ENCODE measurements at regions not wholly inside any gene's neighbourhood (a gene's known extent, or its start where the extent isn't known, plus 50 kb on each side); places are given as distances from the start of the nearest gene placed in this dataset.

GRCh38 chr4:28973587-28974350 lies 1746.4 kb upstream of the PCDH7 start:
- H3K27me3 Mint-ChIP-seq (ENCODE audit: low read depth): no peaks in the 10 kb centered on the region
- DNase-seq (no peak), ATAC-seq (no peak)
- H3K4me3 Mint-ChIP-seq: no peak overlapping the region
- H3K36me3 Mint-ChIP-seq (ENCODE audit: insufficient read depth): no peaks in the 10 kb centered on the region
- no peaks in the 10 kb centered on the region for H3K4me1 Mint-ChIP-seq (ENCODE audit: low read depth)
- no peaks in the 10 kb centered on the region for H3K9me3 Mint-ChIP-seq

- ATAC-seq: no peak
- peaks cover 2% of the 10 kb centered on the region for H3K9me3 Mint-ChIP-seq
- H3K4me3 Mint-ChIP-seq: no peak overlapping the region
These were observed 1743.8 kb upstream of the PCDH7 start for GRCh38 chr4:28976369-28976768.

GRCh38 chr4:29002151-29002550 lies 1718.0 kb upstream of the PCDH7 start:
- DNase-seq (no peak), ATAC-seq (no peak)
- no peaks in the 10 kb centered on the region for H3K4me1 Mint-ChIP-seq (ENCODE audit: low read depth)

More at GRCh38 chr4:28976369-28976768, 1743.8 kb upstream of the PCDH7 start:
- Mint-ChIP-seq H3K36me3 (ENCODE audit: insufficient read depth) (no peaks in the 10 kb centered on the region), H3K4me1 (ENCODE audit: low read depth) (no peaks in the 10 kb centered on the region), H3K27me3 (ENCODE audit: low read depth) (no peaks in the 10 kb centered on the region)
- DNase-seq: no peak

GRCh38 chr4:29005838-29006237 lies 1714.3 kb upstream of the PCDH7 start:
- Mint-ChIP-seq H3K27me3 (ENCODE audit: low read depth) (no peaks in the 10 kb centered on the region), H3K4me3 (no peak overlapping the region)

More at GRCh38 chr4:29002151-29002550, 1718.0 kb upstream of the PCDH7 start:
- no peak overlapping the region for H3K4me3 Mint-ChIP-seq
- no peaks in the 10 kb centered on the region for H3K36me3 Mint-ChIP-seq (ENCODE audit: insufficient read depth)
- H3K27me3 Mint-ChIP-seq (ENCODE audit: low read depth): no peaks in the 10 kb centered on the region
- H3K9me3 Mint-ChIP-seq: peaks cover 14% of the 10 kb centered on the region

GRCh38 chr4:29009908-29010307 lies 1710.3 kb upstream of the PCDH7 start:
- no peak for DNase-seq
- H3K9me3 Mint-ChIP-seq: peaks cover 24% of the 10 kb centered on the region
- no peak for ATAC-seq
- H3K27me3 Mint-ChIP-seq (ENCODE audit: low read depth): no peaks in the 10 kb centered on the region
- no peak overlapping the region for H3K4me3 Mint-ChIP-seq
- H3K36me3 Mint-ChIP-seq (ENCODE audit: insufficient read depth): no peaks in the 10 kb centered on the region
- no peaks in the 10 kb centered on the region for H3K4me1 Mint-ChIP-seq (ENCODE audit: low read depth)

More at GRCh38 chr4:29005838-29006237, 1714.3 kb upstream of the PCDH7 start:
- Mint-ChIP-seq H3K9me3 (peaks cover 19% of the 10 kb centered on the region), H3K36me3 (ENCODE audit: insufficient read depth) (no peaks in the 10 kb centered on the region), H3K4me1 (ENCODE audit: low read depth) (no peaks in the 10 kb centered on the region)
- DNase-seq (no peak), ATAC-seq (no peak)

GRCh38 chr4:29013341-29013740 lies 1706.8 kb upstream of the PCDH7 start:
- no peak for ATAC-seq
- Mint-ChIP-seq H3K4me3 (no peak overlapping the region), H3K27me3 (ENCODE audit: low read depth) (no peaks in the 10 kb centered on the region), H3K36me3 (ENCODE audit: insufficient read depth) (no peaks in the 10 kb centered on the region), H3K9me3 (peaks cover 25% of the 10 kb centered on the region), H3K4me1 (ENCODE audit: low read depth) (no peaks in the 10 kb centered on the region)
- DNase-seq: no peak

- H3K36me3 Mint-ChIP-seq (ENCODE audit: insufficient read depth): no peaks in the 10 kb centered on the region
- no peak overlapping the region for H3K4me3 Mint-ChIP-seq
- H3K27me3 Mint-ChIP-seq (ENCODE audit: low read depth): no peaks in the 10 kb centered on the region
- no peaks in the 10 kb centered on the region for H3K4me1 Mint-ChIP-seq (ENCODE audit: low read depth)
- H3K9me3 Mint-ChIP-seq: peaks cover 19% of the 10 kb centered on the region
- ATAC-seq: no peak
- no peak for DNase-seq
These were observed 1705.6 kb upstream of the PCDH7 start for GRCh38 chr4:29014555-29014954.

- no peak for ATAC-seq
- H3K9me3 Mint-ChIP-seq: peaks cover 12% of the 10 kb centered on the region
These were observed 1686.5 kb upstream of the PCDH7 start for GRCh38 chr4:29033703-29034102.

GRCh38 chr4:29037501-29037900 lies 1682.7 kb upstream of the PCDH7 start:
- H3K9me3 Mint-ChIP-seq: peaks cover 14% of the 10 kb centered on the region
- no peaks in the 10 kb centered on the region for H3K27me3 Mint-ChIP-seq (ENCODE audit: low read depth)
- H3K4me1 Mint-ChIP-seq (ENCODE audit: low read depth): no peaks in the 10 kb centered on the region
- no peaks in the 10 kb centered on the region for H3K36me3 Mint-ChIP-seq (ENCODE audit: insufficient read depth)
- H3K4me3 Mint-ChIP-seq: no peak overlapping the region
- ATAC-seq: no peak
- DNase-seq: no peak

More at GRCh38 chr4:29033703-29034102, 1686.5 kb upstream of the PCDH7 start:
- Mint-ChIP-seq H3K4me1 (ENCODE audit: low read depth) (no peaks in the 10 kb centered on the region), H3K36me3 (ENCODE audit: insufficient read depth) (no peaks in the 10 kb centered on the region), H3K4me3 (no peak overlapping the region), H3K27me3 (ENCODE audit: low read depth) (no peaks in the 10 kb centered on the region)
- no peak for DNase-seq

GRCh38 chr4:29043411-29043810 lies 1676.8 kb upstream of the PCDH7 start:
- ATAC-seq (no peak), DNase-seq (no peak)
- H3K9me3 Mint-ChIP-seq: peaks cover 12% of the 10 kb centered on the region
- H3K4me3 Mint-ChIP-seq: no peak overlapping the region
- no peaks in the 10 kb centered on the region for H3K36me3 Mint-ChIP-seq (ENCODE audit: insufficient read depth)
- no peaks in the 10 kb centered on the region for H3K27me3 Mint-ChIP-seq (ENCODE audit: low read depth)
- no peaks in the 10 kb centered on the region for H3K4me1 Mint-ChIP-seq (ENCODE audit: low read depth)

GRCh38 chr4:29046186-29046585 lies 1674.0 kb upstream of the PCDH7 start:
- H3K27me3 Mint-ChIP-seq (ENCODE audit: low read depth): no peaks in the 10 kb centered on the region
- H3K4me1 Mint-ChIP-seq (ENCODE audit: low read depth): no peaks in the 10 kb centered on the region
- no peaks in the 10 kb centered on the region for H3K36me3 Mint-ChIP-seq (ENCODE audit: insufficient read depth)
- no peak overlapping the region for H3K4me3 Mint-ChIP-seq
- no peak for DNase-seq
- peaks cover 12% of the 10 kb centered on the region for H3K9me3 Mint-ChIP-seq
- no peak for ATAC-seq

GRCh38 chr4:29046781-29047180 lies 1673.4 kb upstream of the PCDH7 start:
- no peaks in the 10 kb centered on the region for H3K4me1 Mint-ChIP-seq (ENCODE audit: low read depth)
- no peaks in the 10 kb centered on the region for H3K36me3 Mint-ChIP-seq (ENCODE audit: insufficient read depth)
- ATAC-seq: no peak

GRCh38 chr4:29047341-29048041 lies 1672.7 kb upstream of the PCDH7 start:
- Mint-ChIP-seq H3K4me3 (no peak overlapping the region), H3K27me3 (ENCODE audit: low read depth) (no peaks in the 10 kb centered on the region), H3K4me1 (ENCODE audit: low read depth) (no peaks in the 10 kb centered on the region), H3K36me3 (ENCODE audit: insufficient read depth) (no peaks in the 10 kb centered on the region), H3K9me3 (peaks cover 12% of the 10 kb centered on the region)
- DNase-seq: no peak
- no peak for ATAC-seq

More at GRCh38 chr4:29046781-29047180, 1673.4 kb upstream of the PCDH7 start:
- Mint-ChIP-seq H3K4me3 (no peak overlapping the region), H3K9me3 (peaks cover 12% of the 10 kb centered on the region), H3K27me3 (ENCODE audit: low read depth) (no peaks in the 10 kb centered on the region)
- no peak for DNase-seq

- ATAC-seq (no peak), DNase-seq (no peak)
- Mint-ChIP-seq H3K36me3 (ENCODE audit: insufficient read depth) (no peaks in the 10 kb centered on the region), H3K4me1 (ENCODE audit: low read depth) (no peaks in the 10 kb centered on the region), H3K4me3 (no peak overlapping the region), H3K9me3 (peaks cover 10% of the 10 kb centered on the region), H3K27me3 (ENCODE audit: low read depth) (no peaks in the 10 kb centered on the region)
These were observed 1668.7 kb upstream of the PCDH7 start for GRCh38 chr4:29051381-29051965.

Data from activated T-cell treated with anti-CD3 and anti-CD28 coated beads, Interleukin-2, amount 50 U/mL, for 4 hours (primary cell).